Middle frontal gyrus (tissue), 1 donor: ENCODE measurements at regions not wholly inside any gene's neighbourhood (a gene's known extent, or its start where the extent isn't known, plus 50 kb on each side); places are given as distances from the start of the nearest gene placed in this dataset.

ENCODE experiments used
- DNase-seq: peaks from one replicate; pipeline ENCODE4 v3.0.0-alpha.2; 2015; ENCODE audit warnings: low spot score; ENCODE audit errors: extremely low spot score

DNA sequence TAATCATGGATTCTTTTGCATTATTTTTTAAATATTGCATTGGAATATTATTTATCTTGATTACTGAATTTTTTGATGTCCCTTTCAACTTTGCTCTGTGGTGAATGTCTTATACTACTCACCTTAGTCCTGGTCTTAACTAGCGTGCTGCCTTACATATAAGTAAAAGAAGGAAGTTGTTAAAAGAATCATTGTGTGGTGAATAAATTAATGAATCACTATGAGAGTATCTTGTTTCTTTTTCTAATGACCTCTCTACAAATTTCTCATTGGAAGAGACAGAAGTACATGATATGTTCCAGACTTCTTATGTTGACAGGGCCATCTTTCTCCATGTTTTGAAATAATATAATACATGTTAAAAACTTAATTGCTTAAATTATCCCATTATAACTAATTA is 432.6 kb upstream of the MMADHC start:
- DNase-seq, result no peak

DNA sequence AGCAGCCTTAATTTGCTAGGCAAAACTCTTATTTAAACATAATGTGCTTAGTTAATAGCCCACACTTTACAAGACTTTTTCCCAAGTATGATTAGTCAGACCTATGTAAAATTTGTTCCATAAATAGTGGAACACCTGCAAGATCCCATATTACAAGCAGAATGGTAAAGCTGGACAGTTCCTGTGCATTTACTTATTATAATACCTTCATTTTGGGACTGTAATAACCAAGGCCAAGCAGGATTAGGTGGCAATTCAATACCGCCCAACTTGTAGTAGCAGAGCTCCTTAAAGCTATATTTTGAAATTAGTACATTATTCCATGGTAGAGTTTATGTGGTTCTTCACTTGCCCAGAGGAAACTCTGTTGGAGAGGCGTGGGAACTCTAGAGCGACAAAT is 431.5 kb upstream of the MMADHC start:
- DNase-seq, result no peak

DNA sequence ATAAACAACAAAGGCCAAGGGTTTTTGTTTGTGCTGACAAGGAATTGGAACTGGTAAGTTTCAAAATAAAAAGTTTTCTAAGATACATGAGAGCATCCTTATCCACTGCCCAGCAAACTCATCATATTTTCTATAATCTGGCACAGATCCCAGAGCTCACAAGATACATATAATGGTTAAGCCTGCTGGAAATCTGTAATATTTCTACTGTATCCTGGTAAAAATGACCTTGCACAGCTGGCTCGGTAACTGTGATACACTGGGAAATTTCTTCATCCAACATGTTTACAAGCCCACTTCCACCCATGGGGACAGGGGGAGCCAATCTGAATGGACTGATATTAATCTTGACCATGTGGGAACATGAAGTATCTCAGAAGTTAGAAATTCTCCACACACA is 425.4 kb upstream of the MMADHC start:
- DNase-seq, result no peak

DNA sequence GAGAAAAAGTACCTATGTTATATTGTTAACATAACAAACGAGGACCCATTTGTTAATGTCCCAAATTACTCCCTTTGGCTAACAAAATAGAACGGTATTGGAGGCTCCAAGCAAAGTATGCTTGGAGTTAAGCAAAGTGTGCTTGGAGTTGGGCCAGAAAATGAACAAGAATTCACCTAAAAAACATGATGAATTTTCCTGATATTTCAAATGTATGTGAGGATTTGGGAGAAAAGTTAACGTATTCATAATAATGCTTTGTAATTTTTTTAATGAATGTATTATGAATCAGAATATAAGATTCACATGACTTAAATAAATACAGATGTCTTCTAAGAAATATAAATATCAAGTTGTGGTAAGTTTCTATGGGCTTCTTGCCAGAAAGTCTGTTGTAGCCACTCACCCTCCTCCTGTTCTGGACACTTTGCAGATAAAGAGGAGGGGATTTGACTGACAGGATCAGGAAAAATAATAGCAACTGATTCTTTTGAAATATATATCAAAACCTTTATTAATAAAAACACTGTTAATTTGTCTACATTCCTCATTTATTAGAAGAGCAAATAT is 423.7 kb upstream of the MMADHC start:
- no peak for DNase-seq

DNA sequence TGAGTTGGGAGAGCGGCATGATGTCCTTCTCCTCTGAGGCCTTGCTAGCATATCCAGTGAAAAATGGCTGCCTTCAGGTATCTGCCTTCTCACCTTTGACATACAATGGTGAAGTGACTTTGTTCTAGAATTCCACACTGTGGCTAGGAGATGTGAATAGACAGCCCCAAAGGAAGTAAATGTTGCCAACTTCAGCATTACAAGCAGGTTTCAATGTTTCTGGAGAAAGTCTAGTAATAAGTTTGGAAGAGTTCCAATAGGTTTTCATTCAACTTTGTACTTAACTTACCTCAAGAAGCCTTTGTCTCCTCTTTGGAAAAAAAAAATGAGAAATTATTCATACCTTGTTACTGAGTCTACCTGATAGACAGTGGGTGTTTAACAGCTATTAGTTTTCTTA is 421.3 kb upstream of the MMADHC start:
- DNase-seq, result no peak

DNA sequence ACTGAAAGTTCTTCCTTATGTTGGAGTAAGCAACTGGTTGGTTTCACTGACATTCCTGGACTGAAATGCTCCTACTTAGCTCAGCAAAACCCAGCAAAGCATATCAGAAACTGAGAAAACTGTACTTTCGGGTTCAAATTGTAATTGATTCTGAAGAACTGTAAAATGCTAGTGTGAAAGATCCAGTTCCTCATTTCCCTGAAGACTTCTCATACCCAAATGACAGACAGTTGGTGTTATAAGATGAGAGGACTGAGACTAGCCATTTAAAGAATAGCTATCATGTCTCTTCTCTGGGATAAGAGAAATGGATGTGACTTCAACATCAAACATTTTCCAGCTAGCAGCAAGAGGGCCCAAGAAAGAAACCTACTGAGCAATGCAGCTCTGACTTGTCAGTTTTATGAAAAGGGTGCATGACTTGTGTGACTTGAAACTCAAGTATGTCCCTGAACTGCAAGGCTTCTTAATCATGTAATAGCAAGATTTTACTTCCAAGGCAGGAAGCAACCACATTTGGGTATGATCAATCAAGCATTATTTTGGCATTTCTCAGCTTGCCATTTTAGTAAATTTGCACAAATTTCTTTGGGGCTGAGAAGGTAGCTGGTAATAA is 420.3 kb upstream of the MMADHC start:
- DNase-seq, result no peak

DNA sequence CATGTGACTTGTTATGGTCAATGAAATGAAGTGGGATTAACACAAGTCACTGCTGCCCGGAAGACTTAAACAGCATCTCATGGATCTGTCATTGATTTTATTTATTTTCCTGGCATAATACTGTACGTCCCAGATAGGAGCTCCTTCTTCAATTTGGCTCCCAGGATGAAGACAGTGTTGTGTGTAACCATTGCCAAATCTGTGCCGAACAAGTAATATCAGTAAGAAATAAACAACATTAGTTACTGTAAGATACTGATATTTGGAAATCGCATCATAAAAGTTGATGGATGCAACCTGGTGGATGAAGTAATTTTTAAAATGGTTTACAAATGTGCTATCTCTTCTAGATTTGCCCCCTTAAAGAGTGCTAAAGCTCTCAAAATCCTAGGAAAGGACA is 419.0 kb upstream of the MMADHC start:
- DNase-seq, result no peak

DNA sequence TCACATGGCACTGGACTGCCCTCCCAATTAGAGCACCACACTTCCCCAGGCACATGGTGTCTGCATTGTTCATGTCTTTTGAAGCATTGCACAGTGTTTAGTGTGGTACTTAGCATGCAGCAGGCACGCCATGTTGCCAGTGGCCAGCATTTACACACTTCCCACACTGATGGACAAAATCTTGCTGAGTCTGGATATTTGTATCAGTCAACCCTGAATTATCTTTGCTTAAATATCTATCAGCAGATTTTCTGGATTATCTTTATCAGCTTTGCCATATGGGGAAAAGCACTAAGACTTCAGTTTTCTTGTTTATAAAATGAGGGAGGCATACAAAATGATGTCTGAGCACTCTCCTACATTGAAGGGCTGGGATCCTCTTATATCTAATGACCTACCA is 416.0 kb upstream of the MMADHC start:
- no peak for DNase-seq

DNA sequence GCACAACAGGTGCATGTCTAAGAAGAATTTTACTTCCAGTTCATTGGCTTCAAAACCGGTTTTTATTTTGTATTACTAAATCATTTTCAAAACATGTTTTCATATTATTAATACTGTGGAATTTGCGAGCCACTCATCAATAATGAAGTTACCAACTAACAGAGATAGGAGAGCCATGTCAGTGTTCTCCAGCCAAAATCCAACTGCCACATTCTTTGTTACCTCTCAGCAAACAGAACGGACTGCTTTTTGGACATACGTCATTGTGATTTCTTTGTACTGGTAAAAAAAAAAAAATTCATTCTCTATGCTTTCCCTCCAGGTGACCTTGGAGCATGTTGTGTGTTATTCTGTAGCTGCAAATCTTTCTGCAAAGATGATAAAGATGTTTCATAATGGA is 414.2 kb upstream of the MMADHC start:
- no peak for DNase-seq

DNA sequence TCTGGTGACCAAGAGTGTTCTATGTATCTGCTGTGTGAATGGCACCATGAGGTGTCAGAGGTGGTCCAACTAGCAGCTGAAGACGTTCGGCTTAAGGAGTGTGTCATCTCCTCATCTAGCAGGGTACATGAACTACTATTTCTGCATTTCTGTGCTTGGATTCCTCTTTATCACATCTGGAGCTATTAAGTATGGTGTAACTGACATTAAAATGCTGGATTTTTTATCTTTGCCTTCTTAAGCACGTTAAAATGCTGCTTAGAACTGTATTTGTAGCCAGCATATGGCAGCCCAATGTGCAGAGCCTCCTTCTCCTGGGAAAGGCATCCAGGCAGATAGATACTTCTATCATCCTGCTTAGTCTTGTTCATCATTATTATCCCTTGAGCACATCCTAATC is 409.3 kb upstream of the MMADHC start:
- no peak for DNase-seq

DNA sequence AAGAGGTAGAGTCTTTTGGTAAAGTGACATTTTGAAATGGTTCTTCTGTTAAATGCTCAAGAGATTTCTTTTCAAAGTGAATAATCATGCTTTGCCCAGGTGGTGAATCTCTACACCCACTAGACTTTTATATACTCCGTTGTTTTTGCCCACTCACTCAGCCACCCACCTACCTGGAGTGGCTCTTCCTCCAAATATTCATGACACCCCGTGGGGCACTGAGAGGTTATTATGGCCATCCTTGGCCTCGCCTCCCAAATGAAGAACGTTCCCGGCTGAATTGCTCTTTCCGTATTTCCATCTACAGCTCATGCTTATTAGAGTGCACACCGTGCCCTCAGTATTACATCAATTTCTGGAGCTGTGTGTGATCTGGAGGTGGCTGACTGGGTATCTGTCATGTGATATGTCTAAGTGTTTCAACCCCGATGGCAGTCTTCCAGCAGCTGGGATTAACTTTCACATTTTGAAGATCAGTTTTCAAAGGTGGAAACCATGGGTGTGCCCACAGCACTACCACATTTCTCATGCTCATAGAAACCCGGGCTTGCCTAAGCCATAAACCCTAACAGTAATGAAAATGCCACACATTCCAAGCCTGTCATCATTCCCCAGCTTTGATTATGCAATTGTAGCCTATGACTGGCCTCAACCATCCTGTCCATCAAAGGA is 406.6 kb upstream of the MMADHC start:
- no peak for DNase-seq

DNA sequence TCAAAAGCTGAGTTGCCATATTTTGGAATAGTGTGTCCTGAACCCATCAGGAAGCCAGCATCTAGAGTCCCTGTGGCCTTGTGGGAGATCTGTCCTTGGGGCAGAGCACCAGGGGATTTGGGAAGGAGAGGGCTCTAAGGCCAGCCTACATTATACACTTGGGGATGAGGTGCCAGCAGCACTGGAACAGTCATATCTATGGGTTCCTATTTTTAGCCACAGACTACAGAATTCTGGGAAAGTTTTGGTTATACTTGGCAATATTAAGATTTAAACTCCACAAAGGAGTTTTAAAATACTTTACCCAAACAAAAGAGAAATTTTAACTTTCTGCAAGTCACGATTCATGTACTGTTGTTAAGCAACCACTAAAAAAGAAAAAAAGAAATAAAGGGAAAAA is 405.7 kb upstream of the MMADHC start:
- no peak for DNase-seq

DNA sequence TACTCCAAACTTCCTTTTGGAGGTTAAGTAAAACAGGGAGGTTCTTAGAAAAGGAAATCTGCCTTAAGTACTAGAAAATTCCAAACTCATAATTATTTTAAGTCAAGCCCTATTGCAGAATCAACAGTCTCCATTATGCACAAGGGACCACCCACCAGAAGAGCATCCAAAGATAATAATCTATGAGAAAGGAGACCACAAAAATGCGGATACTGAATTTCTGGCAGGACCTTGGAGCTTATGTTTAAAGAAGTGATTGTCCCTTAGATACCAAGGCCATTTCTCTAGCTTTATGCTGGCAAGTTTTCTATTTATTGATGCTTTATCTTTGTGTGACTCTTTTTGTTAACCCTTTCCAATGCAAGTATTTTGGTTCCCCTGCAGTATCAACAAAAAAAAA is 404.0 kb upstream of the MMADHC start:
- DNase-seq, result no peak

DNA sequence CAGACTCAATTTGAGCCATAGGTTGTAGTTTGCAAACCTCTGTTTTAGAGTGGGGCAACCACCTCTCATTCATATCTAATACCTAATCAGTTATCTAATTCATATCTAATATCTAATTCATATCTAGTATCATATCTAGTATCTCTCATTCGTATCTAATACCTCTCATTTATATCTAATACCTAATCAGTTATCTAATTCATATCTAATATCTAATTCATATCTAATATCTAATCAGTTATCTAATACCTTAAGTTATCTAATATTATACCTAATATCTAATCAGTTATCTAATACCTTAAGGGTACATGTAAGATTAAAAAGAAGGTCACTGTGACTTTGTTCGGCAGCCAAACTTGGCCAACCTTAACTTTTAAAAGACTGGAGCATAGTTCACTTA is 403.4 kb upstream of the MMADHC start:
- DNase-seq, result no peak

DNA sequence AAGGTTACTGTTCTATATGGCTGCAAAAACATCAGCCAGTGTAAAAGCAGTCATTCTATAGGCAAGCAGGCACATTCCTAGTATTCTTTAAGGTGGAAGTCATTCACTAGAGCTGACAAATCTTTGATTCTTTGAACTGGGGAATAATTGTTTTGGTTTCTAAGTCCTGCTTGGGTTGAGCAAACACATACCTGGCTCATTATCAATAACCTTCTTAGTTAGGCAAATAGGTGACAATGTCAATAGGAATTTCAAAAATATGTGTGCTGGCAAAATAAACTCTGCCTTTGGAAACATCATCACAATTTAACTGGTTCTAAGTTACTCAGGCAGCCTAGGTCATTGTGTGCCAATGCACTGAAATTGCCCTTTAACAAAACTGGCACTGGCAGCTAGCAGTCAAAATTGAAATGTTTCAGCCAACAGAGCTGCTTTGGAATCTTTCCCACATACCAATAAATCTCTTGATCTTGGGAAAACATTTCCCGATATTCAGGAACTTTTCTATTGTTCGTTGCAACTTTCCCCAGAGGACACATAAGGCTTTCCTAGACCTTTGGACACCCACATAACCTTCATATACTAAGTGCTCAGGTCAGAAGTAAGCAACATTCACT is 402.0 kb upstream of the MMADHC start:
- no peak for DNase-seq

DNA sequence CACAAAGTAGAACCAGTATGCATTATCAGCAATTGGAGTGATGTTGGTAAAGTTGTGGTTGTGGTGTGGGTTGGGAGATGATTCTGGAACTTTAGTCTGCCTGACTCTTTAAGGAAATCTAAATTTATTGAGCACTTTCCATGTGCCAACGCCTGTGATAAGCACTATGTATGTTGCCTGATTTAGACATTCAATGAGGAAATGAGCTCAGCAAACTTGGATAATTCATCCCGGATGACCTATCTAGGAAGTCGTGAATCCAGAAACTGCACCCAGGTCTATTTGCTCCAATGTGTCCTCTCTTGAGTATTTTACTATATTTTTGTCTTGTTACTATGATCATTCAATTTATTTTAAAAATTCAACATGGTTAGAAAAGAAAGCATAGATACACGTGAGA is 400.8 kb upstream of the MMADHC start:
- DNase-seq, result no peak

DNA sequence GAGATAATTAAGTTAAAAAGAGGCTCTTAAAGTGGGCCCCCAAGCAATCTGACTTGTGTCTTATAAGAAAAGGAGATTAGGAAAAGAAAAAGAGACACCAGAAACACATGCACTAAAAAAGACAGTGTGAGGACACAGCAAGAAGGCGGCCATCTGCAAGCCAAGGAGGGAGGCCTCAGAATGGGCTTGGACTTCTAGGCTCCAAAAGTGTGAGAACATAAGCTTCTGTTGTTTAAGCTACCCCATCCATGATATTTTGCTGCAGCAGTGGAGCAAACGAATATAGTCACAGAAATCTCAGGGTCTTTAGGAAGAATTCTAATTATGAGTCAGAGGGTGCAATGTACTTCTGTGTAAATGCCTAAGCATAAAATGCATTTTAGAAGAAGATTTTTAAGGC is 399.3 kb upstream of the MMADHC start:
- no peak for DNase-seq

DNA sequence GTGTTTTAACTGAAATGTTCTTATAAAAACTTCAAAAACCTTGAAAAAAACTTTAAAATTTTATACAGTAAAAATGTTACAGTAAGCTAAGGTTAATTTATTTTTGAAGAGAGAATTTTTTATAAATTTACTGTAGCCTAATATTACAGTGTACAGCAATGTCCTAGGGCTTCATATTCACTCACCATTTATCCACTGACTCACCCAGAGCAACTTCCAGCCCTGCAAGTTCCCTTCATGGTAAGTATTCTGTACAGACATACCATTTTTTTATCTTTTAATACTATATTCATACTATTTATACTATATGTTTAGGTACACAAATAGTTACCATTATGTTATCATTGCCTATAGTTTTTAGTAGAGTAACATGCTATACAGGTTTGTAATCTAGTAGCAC is 396.7 kb upstream of the MMADHC start:
- DNase-seq, result no peak

DNA sequence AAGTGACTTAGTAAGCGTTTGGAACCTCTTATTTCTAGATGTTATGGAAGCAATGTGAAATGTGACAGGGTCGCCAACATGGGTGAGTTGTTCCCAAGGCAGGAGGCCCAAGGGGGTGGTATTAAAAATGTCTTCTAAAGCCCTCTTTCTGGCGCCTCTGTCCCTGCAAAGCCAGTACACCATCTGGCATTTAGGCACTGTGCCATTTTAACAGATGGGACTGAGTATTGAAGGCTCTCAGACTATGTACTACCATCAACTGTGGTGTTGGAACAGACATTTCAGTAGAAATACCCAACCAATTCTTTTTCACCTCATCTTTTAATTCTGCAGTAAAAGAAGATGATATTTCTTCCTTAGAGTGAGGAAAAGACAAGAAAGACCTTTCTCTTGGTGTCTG is 384.5 kb upstream of the MMADHC start:
- no peak for DNase-seq

DNA sequence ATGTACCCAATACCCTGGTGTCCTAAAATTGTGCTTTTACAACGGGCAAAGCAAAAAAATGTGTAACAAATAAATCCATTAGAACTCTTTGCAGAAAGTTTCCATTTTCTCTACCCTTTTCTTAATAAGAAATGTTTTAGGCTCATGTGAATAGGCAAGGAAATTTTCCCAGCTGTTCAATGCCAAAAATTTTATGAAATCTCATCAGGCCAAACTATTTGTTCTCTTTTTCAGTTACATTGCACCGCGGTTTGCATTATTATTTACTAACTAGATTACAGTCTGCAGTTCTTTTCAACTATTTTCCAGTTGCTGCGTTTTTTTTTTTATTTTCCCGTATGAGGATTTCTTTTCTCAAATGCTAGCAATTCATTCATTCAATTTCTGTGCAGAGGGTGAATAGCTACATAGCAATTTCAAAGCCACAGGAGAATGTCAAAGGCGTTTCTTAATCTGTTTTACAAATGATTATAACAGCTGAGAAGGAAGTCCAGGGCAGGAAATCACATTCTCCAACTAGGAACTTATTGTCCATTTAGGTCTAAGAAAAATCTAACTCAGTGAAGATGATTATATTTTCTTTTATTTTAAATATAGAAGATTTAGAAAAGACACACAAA is 367.5 kb upstream of the MMADHC start:
- DNase-seq, result no peak

DNA sequence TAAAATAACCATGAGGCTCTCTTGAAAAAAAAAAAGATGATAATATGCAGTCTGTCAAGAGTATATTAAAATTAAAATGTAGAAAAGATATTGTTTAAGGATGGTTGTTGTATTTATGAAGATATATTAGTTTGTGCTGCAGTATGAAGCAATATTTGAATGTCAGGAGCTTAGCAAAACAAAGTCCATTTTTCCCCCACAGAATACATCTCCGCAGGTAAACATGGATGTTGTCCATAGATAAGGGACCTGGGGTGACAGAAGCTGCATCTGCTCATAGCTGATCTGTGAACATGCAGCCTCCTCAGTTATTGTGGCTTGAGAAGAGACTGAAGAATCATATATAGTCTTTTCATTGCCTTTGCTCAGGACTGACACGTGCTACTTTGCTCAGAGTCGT is 366.1 kb upstream of the MMADHC start:
- DNase-seq, result no peak

DNA sequence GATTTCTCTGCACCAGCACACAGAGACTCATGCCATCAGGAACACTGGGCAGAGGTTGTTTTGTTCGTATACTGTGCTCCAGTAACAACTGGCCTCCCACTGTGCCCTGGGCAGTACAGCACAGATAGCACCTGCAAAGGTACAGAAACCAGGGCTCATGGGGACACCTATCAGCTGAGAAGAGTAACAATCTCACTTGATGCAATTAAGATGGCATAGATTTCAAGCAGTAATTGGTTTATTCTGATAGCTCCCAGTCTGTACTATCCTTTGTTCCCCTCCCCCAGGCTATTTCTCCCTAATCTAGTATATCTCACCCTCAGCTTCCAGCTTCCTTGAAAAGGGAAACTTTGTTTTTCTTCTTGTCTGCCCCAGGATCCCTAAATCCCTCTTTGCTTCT is 343.9 kb upstream of the MMADHC start:
- DNase-seq, result no peak
